ENCODE measurements at regions not wholly inside any gene's neighbourhood (a gene's known extent, or its start where the extent isn't known, plus 50 kb on each side); places are given as distances from the start of the nearest gene placed in this dataset.

GRCh38 chr2:116668691-116669090 is 1145.8 kb upstream of the DDX18 start:
- TF ChIP-seq CTCF (IDR thresholded peaks at IDR 0.05) (no peak), POLR2A (IDR thresholded peaks at IDR 0.05) (no peak), POLR2AphosphoS5 (IDR thresholded peaks at IDR 0.05) (no peak)
